Activated naive CD4-positive, alpha-beta T cell (primary cell): ENCODE measurements at regions not wholly inside any gene's neighbourhood (a gene's known extent, or its start where the extent isn't known, plus 50 kb on each side); places are given as distances from the start of the nearest gene placed in this dataset.
"Not testable (repeated sequence)": the region's sequence is repeated elsewhere in the genome, so short reads cannot be mapped to it uniquely, and the experiment has no call there.

ENCODE experiments used
- DNase-seq, 4 experiments: peaks; one replicate each; lab custom pipeline; 2025; lab: John Stamatoyannopoulos, UW

DNA sequence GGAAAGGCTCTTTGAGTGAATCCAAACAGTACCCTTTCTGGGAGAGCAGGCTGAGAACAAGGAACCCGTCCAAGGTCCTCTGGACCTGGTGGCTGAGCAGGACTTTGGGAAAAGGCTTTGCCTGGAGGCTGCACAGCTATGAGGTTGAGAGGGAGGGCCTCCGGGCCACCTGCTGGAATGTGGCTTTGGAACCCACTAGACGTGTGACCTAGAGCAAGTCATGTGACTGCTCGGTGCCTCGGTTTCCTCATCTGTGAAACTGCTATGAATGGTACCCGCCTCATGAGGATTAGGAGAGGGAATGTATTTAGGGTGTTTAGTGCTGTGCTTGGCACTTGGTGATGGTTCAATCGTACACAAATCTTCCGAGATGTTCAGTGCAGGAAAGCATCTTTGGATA is 50.4 kb downstream of the HAPSTR1 start:
- DNase-seq = no peak

DNA sequence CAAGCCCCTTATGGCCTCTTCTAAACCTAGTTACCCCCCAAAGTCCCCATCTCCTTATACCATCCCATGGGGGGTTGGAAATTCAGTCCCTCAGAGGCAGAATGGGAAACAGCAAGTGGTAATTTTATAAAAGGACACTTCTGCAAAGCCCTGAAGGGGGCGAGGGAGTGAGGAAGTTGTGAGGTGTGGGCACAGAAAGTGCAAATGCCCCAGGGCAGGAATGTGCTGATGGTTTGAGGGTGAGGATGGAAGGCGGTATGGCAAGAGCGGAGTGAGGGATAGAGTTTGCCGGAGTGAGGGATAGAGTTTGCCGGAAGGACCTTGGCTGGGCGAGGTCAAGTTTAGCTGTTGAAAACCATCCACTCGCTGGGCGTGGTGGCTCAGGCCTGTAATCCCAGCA is 52.7 kb downstream of the HAPSTR1 start:
- DNase-seq = no peak

DNA sequence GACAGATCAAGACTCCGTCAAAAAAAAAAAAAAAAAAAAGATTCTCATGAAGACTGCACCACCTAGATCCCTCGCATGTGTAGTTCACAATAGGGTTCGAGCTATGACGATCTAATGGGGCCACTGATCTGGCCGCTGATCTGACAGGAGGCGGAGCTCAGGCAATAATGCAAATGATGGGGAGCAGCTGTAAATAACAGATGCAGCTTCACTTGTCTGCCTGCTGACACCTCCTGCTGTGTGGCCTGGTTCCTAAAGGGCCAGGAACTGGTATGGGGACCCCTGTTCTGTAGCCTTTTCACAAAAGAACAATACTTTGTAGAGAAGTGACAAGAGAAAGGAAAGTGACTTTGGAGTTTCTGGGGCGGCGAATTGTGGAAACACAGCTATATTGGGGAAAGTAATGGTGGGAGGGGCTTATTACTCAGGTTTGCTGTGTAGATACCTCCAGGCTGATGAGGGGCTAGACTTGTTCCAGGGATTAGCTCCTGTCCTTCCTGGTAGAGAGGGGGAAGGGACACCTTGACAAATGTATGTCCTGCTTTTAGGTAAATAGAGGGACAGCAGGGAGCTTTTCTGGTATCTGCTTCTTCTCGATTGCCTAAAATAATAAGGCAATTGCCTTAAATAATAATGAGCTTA is 57.1 kb downstream of the HAPSTR1 start:
- no peak for DNase-seq

DNA sequence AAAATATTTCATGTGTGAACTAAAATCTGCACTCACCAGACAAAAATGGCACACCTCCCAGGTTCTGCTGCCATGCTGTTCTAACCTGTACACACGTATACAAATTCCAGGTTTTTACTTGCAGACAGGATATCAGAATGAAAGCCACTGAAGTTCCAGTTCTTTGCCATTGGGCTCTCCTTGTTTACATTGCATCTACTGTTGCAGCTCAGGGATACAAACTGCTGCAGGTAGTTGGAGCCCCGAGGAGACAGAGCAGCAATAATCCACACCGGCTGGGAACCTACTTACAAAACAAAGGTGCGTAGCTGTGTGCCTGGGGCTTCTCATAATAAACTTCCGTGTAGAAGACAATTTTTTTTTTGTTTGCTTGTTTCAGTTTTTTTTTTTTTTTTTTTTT is 59.6 kb downstream of the HAPSTR1 start:
- no peak for DNase-seq

DNA sequence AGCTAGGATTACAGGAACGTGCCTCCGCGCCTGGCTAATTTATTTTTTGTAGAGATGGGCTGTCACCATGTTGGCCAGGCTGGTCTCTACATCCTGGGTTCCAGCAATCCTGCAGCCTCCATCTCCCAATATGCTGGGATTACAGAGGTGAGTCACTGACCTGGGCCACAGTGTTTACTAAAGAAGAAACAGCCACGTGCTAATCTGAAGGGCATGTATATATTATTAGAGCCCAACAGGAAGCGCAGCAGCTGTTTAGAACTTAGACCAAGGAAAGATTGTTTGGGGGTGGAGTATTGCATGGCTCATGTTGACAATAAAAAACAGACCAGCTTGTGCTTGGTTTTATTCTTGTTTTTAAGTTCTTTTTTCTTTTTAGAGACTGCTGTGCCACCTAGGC is 60.2 kb downstream of the HAPSTR1 start:
- no peak for DNase-seq

DNA sequence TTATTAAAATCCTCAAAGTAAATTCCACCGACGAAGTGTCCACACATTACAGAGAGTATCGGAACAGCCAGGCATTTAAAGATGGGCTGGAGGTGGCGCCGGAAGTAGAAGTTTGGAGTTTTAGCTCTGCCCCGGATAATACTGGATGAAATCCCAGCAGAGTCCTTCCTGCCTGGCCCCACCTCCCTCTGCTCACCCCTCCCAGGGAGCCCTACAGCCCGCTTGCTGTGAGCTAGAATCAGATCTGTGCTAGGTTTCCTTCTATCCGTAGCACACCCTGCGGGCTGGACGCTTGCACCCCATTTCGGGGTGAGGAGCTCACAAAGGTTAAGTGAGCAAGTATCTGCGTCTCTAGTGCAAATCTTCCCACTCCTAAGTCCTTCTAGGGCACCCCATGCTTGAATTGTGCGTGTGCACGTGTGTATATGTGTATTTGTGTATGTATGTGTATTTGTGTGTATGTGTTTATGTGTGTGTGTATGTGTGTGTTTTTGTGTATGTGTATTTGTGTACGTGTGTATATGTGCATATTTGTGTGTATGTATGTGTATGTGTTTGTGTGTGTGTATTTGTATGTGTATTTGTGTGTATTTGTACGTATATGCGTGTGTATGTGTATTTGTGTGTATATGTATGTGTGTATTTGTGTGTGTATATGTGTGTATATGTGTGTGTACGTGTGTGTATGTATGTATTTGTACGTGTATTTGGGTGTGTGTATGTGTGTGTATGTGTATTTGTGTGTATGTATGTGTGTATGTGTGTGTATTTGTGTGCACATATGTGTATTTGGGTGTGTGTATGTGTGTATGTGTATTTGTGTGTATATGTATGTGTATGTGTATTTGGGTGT is 61.4 kb downstream of the HAPSTR1 start:
- no peak for DNase-seq

DNA sequence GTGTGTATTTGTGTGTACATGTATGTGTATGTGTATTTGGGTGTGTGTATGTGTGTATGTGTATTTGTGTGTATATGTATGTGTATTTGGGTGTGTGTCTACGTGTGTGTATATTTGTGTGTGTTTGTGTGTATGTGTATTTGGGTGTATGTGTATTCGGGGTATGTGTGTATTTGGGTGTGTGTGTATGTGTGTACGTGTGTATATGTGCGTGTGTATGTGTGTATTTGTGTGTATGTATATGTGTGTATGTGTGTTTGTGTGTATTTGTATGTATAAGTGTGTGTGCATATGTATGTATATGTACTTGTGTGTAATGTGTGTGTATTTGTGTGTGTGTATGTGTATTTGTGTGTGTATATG is 62.0 kb downstream of the HAPSTR1 start:
- no peak for DNase-seq

DNA sequence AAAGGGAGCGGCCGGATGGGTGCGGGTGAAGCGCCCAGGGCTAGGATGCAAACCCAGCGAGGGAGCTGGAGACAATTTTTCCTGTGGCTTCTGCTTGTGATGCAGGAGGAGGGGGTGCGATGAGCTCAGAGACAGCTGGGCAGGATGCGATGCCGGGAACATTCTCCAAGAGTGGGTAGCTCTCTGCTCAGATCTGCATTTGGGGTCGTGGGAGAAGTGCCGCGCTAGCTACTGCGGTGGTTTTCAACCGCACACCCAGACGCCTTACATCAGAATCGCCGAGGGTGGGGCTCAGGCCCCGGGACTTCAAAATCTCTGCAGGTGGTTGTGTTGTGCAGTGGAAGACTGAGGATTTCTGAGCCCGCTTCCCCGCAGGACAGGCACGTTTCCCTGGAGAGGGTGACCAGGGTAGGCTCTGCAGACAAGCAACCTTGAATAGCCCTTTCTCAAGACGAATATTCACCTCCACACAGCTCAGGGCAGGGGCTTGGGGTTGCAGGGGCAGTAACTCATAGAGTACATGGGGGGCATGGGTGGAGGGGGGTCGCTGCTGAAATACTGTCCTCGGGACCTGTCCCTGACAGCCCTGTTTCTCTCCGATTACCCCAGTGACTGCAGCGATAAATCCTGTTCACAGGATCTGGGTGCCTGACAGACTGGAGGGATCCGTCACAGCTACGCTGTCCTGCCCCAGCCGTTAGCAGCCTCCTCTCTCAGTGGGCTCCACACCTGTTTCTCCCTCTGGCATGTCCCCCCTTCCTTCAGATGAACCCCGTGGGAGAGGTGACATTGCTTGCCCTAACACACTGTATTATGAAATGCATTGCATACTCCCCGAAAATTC is 63.3 kb downstream of the HAPSTR1 start:
- no peak for DNase-seq

DNA sequence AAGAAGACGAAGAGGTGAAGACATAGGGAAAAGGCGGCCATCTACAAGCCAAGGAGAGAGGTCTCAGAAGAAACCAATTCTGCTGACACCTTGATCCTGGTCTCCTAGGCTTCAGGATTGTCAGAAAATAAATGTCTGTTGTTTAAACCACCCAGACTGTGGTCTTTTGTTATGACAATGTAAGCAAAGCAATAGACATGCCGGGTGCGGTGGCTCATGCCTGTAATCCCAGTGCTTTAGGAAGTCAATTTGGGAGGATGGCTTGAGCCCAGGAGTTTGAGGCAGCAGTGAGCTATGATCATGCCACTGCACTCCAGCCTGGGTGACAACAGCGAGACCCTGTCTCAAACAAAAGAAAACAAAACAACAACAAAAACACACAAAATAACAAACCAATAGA is 64.4 kb downstream of the HAPSTR1 start:
- no peak for DNase-seq

DNA sequence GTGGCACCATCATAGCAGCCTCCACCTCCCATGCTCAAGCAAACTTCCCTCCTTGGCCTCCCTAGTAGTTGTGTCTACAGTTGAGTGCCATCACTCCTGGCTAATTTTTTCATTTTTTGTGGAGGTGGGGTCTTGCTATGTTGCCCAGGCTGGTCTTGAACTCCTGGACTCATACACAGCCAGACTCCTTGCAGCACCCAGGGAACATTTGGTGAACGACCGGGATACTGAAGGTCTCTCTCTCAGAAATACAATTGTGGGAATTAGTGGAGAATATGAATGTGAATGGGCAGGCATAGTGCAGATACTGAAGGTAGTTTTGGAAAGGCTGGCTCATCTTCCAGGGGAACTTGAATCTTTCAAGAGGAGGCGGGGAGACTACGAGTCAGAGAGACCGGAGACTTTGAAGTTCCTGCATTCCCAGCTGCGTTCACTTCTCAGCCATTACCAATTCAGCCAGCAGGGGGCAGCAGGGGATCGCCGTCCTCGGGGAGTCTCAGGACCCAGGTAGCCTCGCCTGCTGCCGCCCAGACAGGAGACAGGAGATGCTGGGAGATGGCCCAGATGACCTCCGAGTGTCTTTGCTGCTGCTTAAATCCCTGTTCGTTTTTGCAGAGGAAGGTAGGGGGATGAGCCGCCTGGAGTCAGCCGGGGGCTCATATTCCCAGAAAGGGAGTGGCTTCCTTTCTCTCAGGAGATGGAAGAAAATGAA is 68.6 kb downstream of the HAPSTR1 start:
- DNase-seq = no peak

DNA sequence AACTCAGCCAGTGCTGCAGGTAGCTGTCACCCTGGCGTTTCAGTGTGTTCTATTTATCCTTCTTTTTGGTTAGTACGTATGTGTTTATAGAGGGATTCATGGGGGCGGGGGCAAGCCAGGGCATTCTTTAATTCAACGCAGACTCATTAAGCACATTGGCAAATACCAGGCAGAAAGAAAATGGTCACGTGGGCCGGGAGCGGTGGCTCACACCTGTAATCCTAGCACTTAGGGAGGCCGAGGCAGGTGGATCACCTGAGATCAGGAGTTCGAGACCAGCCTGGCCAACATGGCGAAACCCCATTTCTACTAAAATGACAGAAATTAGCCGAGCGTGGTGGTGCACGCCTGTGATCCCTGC is 69.1 kb downstream of the HAPSTR1 start:
- no peak for DNase-seq

DNA sequence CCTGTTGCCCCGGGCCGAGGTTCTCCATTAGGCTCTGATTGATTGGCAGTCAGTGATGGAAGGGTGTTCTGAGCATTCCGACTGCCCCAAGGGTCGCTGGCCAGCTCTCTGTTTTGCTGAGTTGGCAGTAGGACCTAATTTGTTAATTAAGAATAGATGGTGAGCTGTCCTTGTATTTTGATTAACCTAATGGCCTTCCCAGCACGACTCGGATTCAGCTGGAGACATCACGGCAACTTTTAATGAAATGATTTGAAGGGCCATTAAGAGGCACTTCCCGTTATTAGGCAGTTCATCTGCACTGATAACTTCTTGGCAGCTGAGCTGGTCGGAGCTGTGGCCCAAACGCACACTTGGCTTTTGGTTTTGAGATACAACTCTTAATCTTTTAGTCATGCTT is 74.2 kb downstream of the HAPSTR1 start:
- no peak for DNase-seq

DNA sequence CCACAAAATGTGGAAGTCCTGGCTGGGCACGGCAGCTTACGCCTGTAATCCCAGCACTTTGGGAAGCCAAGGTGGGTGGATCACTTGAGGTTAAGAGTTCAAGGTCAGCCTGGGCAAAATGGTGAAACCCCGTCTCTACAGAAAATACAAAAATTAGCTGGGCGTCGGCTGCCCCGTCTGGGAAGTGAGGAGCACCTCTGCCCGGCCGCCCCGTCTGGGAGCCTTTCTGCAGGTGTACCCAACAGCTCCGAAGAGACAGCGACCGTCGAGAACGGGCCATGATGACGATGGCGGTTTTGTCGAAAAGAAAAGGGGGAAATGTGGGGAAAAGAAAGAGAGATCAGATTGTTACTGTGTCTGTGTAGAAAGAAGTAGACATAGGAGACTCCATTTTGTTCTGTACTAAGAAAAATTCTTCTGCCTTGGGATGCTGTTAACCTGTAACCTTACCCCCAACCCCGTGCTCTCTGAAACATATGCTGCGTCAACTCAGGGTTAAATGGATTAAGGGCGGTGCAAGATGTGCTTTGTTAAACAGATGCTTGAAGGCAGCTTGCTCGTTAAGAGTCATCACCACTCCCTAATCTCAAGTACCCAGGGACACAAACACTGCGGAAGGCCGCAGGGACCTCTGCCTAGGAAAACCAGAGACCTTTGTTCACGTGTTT is 75.0 kb downstream of the HAPSTR1 start:
- not testable (repeated sequence) for DNase-seq

DNA sequence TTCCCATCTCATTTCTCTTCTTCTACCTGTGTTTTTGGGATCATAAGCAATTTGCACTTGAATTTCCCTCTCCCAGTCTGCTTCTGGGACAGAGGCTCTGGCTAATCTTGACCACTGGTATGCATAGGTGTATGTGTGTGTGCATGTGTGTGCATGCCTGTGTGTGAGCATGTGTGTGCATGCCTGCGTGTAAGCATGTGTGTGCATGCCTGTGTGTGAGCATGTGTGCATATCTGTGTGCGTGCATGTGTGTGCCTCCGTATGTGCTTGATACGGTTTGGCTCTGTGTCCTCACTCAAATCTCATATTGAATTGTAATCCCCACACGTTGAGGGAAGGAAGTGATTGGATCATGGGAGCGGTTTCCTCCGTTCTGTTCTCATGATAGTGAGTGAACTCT is 77.7 kb downstream of the HAPSTR1 start:
- no peak for DNase-seq

DNA sequence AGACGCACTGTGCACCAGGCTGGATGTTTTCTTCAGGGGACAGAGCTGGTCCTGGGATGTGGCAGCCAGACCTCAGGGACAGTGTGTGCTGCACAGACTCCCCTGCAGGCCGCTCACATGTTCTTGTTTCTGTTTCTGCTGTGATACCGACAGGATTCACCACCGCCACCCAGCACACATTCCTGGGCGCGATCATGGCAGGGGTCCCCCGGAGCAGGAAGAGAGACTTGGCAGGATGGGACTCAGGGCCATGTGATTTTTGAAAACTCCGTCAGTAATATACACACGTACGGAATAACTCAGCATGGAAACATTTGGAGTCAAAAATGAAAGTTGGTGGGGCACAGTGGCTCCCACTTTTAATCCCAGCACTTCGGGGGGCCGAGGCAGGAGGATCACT is 79.0 kb downstream of the HAPSTR1 start:
- no peak for DNase-seq

DNA sequence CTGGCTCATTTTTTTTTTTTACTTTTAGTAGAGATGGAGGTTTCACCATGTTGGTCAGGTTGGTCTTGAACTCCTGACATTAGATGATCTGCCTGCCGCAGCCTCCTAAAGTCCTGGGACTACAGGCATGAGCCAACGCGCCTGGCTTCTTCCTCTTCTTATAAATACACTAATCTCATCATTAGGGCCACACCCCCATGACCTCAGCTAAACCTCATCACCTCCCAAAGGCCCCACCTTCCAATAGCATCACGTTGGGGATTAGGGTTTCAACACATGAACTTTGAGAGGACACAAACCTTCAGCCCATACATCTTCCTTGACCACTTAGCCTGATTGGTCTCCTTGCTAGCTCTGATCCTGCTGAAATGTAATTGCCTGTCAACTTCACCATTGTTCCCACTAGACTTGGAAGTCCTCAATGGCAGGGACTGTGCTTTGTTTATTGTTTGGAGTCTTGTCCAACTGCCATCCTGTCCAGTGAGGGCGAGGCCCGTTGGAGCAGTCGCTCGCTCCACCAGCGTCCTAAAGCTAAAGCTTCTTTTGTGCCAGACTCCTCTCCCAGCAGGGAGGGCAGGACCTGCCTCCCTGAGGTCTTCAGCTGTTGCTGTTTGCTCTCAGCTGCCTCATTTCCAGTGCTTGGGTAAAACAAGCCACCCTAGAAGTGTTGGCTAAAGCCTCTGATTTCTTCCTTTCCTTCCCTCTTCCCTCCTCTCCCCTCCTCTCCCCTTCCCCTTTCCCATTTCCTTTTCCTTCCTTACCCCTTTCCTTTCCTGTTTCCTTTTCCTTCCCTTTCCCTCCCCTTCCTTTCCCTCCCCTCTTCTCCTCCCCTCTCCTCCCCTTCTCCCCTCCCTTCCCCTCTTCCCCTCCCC is 85.3 kb downstream of the HAPSTR1 start:
- DNase-seq = no peak

DNA sequence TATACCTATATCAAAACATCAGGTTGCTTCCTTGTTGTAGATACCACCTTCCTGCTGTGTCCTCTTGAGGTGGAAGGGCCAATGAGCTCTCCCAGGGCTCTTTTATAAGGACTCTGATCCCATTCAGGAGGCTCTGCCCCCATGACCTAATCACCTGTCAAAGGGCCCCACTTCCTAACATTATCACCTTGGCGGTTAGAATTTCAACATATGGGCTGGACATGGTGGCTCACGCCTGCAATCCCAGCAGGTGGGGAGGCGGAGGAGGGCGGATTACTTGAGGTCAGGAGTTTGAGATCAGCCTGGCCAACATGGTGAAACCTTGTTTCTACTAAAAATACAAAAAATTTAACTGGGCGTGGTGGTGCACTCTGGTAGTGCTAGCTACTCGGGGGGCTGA is 86.4 kb downstream of the HAPSTR1 start:
- no peak for DNase-seq

DNA sequence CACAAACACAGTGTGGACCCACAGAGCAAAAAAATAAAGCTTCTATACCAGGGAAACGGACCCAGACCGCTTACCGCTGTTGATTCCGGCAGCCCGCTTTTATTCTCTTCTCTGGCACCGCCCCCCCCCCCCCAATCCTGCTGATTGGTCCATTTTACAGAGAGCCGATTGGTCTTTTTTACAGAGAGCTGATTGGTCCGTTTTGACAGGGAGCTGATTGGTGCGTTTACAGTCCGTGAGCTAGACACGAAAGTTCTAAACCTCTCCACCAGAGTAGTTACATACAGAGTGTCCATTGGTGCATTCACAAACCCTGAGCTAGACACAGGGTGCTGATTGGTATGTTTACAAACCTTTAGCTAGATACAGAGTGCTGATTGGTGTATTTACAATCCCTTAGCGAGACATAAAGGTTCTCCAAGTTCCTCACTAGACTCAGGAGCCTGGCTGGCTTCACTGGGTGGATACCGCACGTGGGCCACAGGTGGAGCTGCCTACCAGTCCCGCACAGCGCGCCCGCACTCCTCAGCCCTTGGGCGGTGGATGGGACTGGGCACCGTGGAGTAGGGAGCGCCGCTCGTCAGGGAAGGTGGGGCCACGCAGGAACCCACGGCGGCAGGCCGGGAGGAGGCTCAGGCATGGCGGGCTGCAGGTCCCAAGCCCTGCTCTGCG is 92.4 kb downstream of the HAPSTR1 start:
- DNase-seq = no peak

DNA sequence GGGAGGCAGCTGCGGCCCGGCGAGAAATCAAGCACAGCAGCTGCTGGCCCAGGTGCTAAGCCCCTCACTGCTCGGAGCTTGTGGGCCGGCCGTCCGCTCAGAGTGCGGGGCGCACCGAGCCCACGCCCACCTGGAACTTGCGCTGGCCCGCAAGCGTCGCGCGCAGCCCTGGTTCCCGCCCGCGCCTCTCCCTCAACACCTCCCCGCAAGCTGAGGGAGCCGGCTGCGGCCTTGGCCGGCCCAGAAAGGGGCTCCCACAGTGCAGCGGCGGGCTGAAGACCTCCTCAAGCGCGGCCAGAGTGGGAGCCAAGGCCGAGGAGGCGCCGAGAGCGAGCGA is 92.9 kb downstream of the HAPSTR1 start:
- no peak for DNase-seq

DNA sequence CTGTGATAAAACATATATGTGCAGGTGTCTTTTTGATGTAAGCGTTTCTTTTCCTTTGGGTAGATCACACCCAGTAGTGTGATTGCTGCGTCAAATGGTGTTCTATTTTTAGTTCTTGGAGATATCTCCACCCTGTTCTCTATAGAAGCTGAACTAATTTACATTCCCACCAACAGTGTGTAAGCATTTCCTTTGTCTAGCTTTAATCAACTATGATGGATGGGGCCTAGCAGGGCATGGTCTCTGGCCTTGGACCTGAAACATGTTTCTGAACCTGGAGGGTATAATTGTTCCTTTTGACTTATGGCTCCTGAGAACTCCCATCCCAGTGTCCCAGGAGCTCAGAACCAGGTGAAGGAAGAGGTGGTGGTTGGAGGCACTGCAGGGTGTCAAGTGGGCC is 93.9 kb downstream of the HAPSTR1 start:
- no peak for DNase-seq
